ENCODE measurements at regions not wholly inside any gene's neighbourhood (a gene's known extent, or its start where the extent isn't known, plus 50 kb on each side); places are given as distances from the start of the nearest gene placed in this dataset.

- TF ChIP-seq, protein P1, sequence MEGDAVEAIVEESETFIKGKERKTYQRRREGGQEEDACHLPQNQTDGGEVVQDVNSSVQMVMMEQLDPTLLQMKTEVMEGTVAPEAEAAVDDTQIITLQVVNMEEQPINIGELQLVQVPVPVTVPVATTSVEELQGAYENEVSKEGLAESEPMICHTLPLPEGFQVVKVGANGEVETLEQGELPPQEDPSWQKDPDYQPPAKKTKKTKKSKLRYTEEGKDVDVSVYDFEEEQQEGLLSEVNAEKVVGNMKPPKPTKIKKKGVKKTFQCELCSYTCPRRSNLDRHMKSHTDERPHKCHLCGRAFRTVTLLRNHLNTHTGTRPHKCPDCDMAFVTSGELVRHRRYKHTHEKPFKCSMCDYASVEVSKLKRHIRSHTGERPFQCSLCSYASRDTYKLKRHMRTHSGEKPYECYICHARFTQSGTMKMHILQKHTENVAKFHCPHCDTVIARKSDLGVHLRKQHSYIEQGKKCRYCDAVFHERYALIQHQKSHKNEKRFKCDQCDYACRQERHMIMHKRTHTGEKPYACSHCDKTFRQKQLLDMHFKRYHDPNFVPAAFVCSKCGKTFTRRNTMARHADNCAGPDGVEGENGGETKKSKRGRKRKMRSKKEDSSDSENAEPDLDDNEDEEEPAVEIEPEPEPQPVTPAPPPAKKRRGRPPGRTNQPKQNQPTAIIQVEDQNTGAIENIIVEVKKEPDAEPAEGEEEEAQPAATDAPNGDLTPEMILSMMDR (IDR thresholded peaks at IDR 0.05): no peak
- no peak for TF ChIP-seq POLR2A (IDR thresholded peaks at IDR 0.05)
Measured at GRCh38 chr5:4078544-4078943, 482.9 kb downstream of the IRX1 start.

All from esophagus squamous epithelium (tissue), 4 donors.